ENCODE measurements at regions not wholly inside any gene's neighbourhood (a gene's known extent, or its start where the extent isn't known, plus 50 kb on each side); places are given as distances from the start of the nearest gene placed in this dataset.

- no peak for TF ChIP-seq TP53 (CRISPR knock-in tag; IDR thresholded peaks at IDR 0.05)
- no peak for TF ChIP-seq FOXK1 (CRISPR knock-in tag; IDR thresholded peaks at IDR 0.05)
- no peak for TF ChIP-seq CTCF (IDR thresholded peaks at IDR 0.05)
- no peak for TF ChIP-seq AR (CRISPR knock-in tag; IDR thresholded peaks at IDR 0.05)
- TF ChIP-seq CREB1 (CRISPR knock-in tag; IDR thresholded peaks at IDR 0.05): no peak
- no peak for TF ChIP-seq ESRRA (CRISPR knock-in tag; IDR thresholded peaks at IDR 0.05; ENCODE audit: borderline replicate concordance)
- no peak for TF ChIP-seq FOXP1 (CRISPR knock-in tag; IDR thresholded peaks at IDR 0.05; ENCODE audit: borderline replicate concordance)
- TF ChIP-seq HMGXB4 (CRISPR knock-in tag; IDR thresholded peaks at IDR 0.05): no peak
- TF ChIP-seq MAX (CRISPR knock-in tag; IDR thresholded peaks at IDR 0.05): no peak
Measured at GRCh38 chr14:34350903-34351302, 111.1 kb downstream of the SPTSSA start.
